Thyroid gland (tissue), 4 donors: ENCODE measurements at regions not wholly inside any gene's neighbourhood (a gene's known extent, or its start where the extent isn't known, plus 50 kb on each side); places are given as distances from the start of the nearest gene placed in this dataset.

ENCODE experiments used
- DNase-seq, 2 donors: peaks; one replicate each; pipeline ENCODE4 v3.0.0-alpha.2; 2019
- H3K27ac ChIP-seq, 3 donors: fragments of 200-600 bp; sonication (generic); 1 replicate in 2 of 3; 2 replicates in 1 of 3; pipeline ENCODE4 v1.5.1; 2016 to 2019; ENCODE audit warnings: mild to moderate bottlenecking in 1 of 3, moderate library complexity in 1 of 3
- H3K27me3 ChIP-seq: fragments of 200-600 bp; sonication (generic); one replicate; pipeline ENCODE4 v1.5.1; 2019
- H3K36me3 ChIP-seq, 2 donors: fragments of 200-600 bp; sonication (generic); one replicate each; pipeline ENCODE4 v1.5.1; 2016 to 2019
- H3K4me1 ChIP-seq, 2 donors: fragments of 200-600 bp; sonication (generic); one replicate each; pipeline ENCODE4 v1.5.1; 2017 to 2019
- H3K4me3 ChIP-seq, 3 donors: fragments of 200-600 bp; sonication (generic); replicated peaks in 1 of 3; 1 replicate in 2 of 3; 2 replicates in 1 of 3; pipeline ENCODE4 v1.5.1; 2016; ENCODE audit warnings: mild to moderate bottlenecking in 1 of 3
- H3K9me3 ChIP-seq: fragments of 200-600 bp; sonication (generic); one replicate; pipeline ENCODE4 v1.5.1; 2017
- CTCF ChIP-seq, 6 experiments: fragments of 200-600 bp in 3 of 6; fragments of 450-650 bp in 3 of 6; sonication (generic) in 3 of 6; IDR thresholded peaks; one replicate each; pipeline ENCODE4 v1.5.1; 2016 to 2019; ENCODE audit warnings: antibody characterized with exemption in 6 of 6, mild to moderate bottlenecking in 2 of 6, inconsistent platforms in 1 of 6, moderate library complexity in 1 of 6
- POLR2A ChIP-seq, 2 donors: fragments of 450-650 bp; IDR thresholded peaks; one replicate each; pipeline ENCODE4 v1.6.1; 2017; ENCODE audit warnings: antibody characterized with exemption in 2 of 2, mild to moderate bottlenecking in 2 of 2, moderate library complexity in 1 of 2
- WGBS, 2 donors: methylation state at CpG; one replicate each; pipeline ENCODE4 v1.1.5; 2017; 5-methylcytosine and 5-hydroxymethylcytosine counted together
- intact Hi-C: fragments of 100-400 bp; cut with DNase I; formaldehyde crosslinking; loops from one replicate; pipeline ENCODE4 v1.15.1; 2023

DNA sequence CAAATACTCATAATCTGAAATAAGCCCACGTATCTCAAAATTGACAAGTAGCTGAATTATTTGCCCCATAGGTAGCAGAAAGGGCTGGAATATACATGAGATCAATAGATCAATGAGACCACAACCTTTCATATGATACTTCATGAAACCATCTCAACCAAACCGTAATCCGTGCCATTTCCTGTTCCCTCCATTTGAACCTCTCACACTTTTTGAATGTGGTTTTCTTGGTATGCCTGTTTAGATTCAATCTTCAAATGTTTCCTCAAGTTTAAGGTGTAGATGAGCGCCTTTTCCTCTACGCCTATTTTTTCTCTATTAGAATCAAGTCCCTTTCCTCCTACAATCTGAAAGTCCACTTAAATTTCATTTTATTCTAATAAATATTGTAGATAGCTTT, 805.5 kb downstream of the EFNA5 start:
- Histone ChIP-seq H3K4me1 (no peaks in the 10 kb centered on the region), H3K4me3 (no peak overlapping the region), H3K27ac (no peak overlapping the region), H3K36me3 (no peaks in the 10 kb centered on the region), H3K27me3 (no peaks in the 10 kb centered on the region), H3K9me3 (no peaks in the 10 kb centered on the region)
- intact Hi-C loops = no loop called here
- TF ChIP-seq POLR2A (IDR thresholded peaks at IDR 0.05) (no peak), CTCF (IDR thresholded peaks at IDR 0.05) (no peak)
- WGBS, 2 donors = 84 to 93% methylated on average over 5 of the region's 5 CpGs
- no peak for DNase-seq

DNA sequence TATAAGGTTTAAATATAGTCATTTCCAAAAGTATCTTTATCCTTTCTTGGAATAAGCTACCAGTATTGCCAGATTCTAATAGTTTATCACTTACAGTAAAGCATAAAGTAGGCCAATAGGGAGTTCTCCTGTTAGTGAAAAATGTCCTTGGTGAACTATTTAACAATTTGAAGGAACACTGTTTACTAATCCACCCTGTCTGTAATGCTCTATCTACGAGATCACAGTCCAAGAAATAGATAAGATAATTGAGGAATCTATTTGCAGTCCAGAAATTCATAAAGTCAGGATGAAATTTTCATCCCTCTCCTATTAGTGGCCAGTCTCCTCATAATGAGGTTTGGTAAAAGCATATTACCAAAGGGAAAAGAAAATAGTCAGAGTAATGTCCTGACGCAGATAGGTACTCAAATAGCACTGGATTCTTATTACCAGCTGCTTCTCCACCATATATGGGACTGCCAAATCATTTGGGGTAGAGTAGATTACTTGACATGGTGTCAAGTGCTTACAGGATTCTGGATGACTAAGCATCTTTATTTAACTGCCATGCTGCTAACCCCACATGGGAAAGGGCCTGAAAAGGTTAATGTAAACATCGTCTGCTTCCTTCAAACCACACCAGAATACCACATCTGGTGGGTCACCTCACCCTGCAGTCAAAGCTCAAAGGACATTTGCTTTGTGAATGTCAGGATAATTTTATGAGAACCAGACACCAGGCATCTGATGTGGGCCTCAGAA, 808.1 kb downstream of the EFNA5 start:
- H3K36me3 ChIP-seq = no peaks in the 10 kb centered on the region
- intact Hi-C loops = no loop called here
- no peak for DNase-seq
- no peak overlapping the region for H3K27ac ChIP-seq
- H3K4me1 ChIP-seq = no peaks in the 10 kb centered on the region
- H3K4me3 ChIP-seq = no peak overlapping the region
- no peaks in the 10 kb centered on the region for H3K27me3 ChIP-seq
- TF ChIP-seq POLR2A (IDR thresholded peaks at IDR 0.05) = no peak
- TF ChIP-seq CTCF (IDR thresholded peaks at IDR 0.05) = no peak
- 51 to 71% methylated on average over 3 of the region's 3 CpGs for WGBS, 2 donors
- H3K9me3 ChIP-seq = no peaks in the 10 kb centered on the region

DNA sequence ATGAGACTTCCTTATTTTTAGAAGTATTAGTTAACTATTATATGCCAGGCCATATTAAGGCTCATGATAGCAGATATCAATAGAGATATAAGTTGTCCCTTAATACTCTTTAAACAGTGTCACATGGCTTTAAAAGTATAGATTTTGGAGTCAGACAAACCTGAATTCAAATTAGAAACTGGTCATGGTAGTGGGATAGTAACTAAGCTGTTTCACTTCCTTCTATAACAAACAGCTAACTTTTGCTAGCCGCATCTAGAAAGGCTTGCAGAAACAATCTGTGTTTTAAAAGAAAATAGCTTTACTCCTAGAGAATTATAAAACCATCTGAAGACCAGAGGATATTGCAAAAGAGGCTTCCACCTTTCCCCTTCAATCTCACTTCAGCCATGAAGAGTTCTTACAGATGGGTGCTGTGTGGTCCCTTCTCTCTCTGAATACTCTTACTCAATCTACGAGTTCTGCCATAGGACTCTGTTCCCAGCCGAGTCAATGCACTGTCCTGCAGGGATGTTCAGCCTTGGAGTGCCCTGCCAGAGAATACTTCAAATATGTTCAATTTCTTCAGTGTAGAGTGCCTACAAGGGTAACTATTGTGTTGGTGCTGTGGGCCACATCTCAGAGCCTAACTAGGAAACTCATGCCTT, 810.2 kb downstream of the EFNA5 start:
- TF ChIP-seq CTCF (IDR thresholded peaks at IDR 0.05) (no peak), POLR2A (IDR thresholded peaks at IDR 0.05) (no peak)
- intact Hi-C loops = no loop called here
- Histone ChIP-seq H3K9me3 (no peaks in the 10 kb centered on the region), H3K27ac (no peak overlapping the region), H3K36me3 (no peaks in the 10 kb centered on the region), H3K4me1 (no peaks in the 10 kb centered on the region), H3K27me3 (no peaks in the 10 kb centered on the region), H3K4me3 (no peak overlapping the region)
- DNase-seq = no peak
- WGBS, 2 donors = 71 to 87% methylated on average over 3 of the region's 3 CpGs

DNA sequence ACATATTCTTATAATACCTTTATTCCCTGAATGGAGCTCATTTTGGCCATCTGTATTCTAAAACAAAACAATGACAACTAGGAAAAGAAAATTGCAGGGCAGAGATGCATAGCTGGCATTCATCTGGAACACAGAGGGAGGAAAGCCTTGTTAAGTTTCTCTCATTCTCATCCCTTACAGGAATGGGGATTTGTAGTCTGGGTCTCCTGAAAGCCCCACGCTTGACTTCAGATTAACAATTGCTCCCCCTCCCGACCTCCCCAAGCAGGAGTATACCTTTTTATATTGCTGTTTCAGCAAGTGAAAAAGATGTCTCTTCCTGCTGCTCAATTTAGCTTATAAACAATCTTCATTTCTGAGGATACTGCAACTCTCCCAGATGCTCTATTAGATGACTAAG, 812.1 kb downstream of the EFNA5 start:
- Histone ChIP-seq H3K9me3 (no peaks in the 10 kb centered on the region), H3K27me3 (no peaks in the 10 kb centered on the region), H3K27ac (no peak overlapping the region), H3K36me3 (no peaks in the 10 kb centered on the region), H3K4me3 (no peak overlapping the region), H3K4me1 (no peaks in the 10 kb centered on the region)
- intact Hi-C loops = no loop called here
- no peak for DNase-seq
- WGBS, 2 donors = 55 to 57% methylated on average over 2 of the region's 2 CpGs
- TF ChIP-seq POLR2A (IDR thresholded peaks at IDR 0.05) (no peak), CTCF (IDR thresholded peaks at IDR 0.05) (no peak)

DNA sequence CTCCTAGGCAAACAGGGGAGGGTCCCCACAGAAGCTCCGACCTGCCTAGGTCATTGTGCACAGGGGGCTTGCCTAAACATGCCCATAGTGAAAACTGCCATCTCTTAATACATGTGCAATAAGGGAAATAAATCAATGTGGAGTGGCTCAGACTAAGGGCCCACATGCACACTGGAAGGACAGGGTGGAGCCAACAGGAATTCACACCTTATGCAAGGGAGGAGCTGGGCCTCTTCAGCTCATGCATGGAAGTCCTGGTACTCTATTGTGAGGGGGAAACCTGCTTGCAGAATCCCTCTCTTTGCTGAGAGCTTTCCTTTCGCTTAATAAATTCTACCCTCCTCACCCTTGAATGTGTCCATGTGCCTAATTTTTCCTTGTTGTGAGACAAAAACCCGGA, 815.8 kb downstream of the EFNA5 start:
- Histone ChIP-seq H3K27me3 (no peaks in the 10 kb centered on the region), H3K9me3 (no peaks in the 10 kb centered on the region), H3K4me3 (no peak overlapping the region), H3K4me1 (no peaks in the 10 kb centered on the region), H3K27ac (no peak overlapping the region), H3K36me3 (no peaks in the 10 kb centered on the region)
- no peak for TF ChIP-seq POLR2A (IDR thresholded peaks at IDR 0.05)
- no peak for TF ChIP-seq CTCF (IDR thresholded peaks at IDR 0.05)
- intact Hi-C loops = no loop called here
- DNase-seq = no peak
- 92 to 94% methylated on average over 3 of the region's 3 CpGs for WGBS, 2 donors
